Upper lobe of left lung (tissue), 4 donors: ENCODE measurements at regions not wholly inside any gene's neighbourhood (a gene's known extent, or its start where the extent isn't known, plus 50 kb on each side); places are given as distances from the start of the nearest gene placed in this dataset.

Source experiments
- CTCF ChIP-seq, 6 experiments: fragments of 450-650 bp in 4 of 6; fragments of 200-600 bp in 2 of 6; sonication (generic) in 2 of 6; IDR thresholded peaks; one replicate each; pipeline ENCODE4 v1.5.1; 2016 to 2019; ENCODE audit warnings: antibody characterized with exemption in 6 of 6
- EP300 ChIP-seq, 4 donors: sonication (generic); formaldehyde crosslinking; IDR thresholded peaks; one replicate each; pipeline ENCODE4 v1.5.1; 2017; ENCODE audit warnings: antibody characterized with exemption in 4 of 4, control low read depth in 2 of 4
- POLR2A ChIP-seq, 4 donors: fragments of 450-650 bp; IDR thresholded peaks; one replicate each; pipeline ENCODE4 v1.5.1; 2016 to 2017; ENCODE audit warnings: antibody characterized with exemption in 4 of 4, mild to moderate bottlenecking in 2 of 4

- TF ChIP-seq CTCF (IDR thresholded peaks at IDR 0.05) (no peak), POLR2A (IDR thresholded peaks at IDR 0.05) (no peak), EP300 (IDR thresholded peaks at IDR 0.05) (no peak)
Measured at GRCh38 chr10:8595140-8595539, 540.7 kb downstream of the GATA3 start.
